ENCODE measurements at regions not wholly inside any gene's neighbourhood (a gene's known extent, or its start where the extent isn't known, plus 50 kb on each side); places are given as distances from the start of the nearest gene placed in this dataset.

GRCh38 chr1:65698590-65698989 lies 94.1 kb upstream of the PDE4B start:
- Histone ChIP-seq H3K4me3 (ENCODE audit: control insufficient read depth in 2 of 3, extremely low read depth in 1 of 3, insufficient read depth in 2 of 3, low read depth in 1 of 3, low read length in 3 of 3) (no peak overlapping the region), H3K4me2 (ENCODE audit: control insufficient read depth, extremely low read depth, insufficient read depth, low read depth, low read length) (no peak overlapping the region), H2AFZ (ENCODE audit: control insufficient read depth, low read length) (no peak overlapping the region), H3K4me1 (ENCODE audit: control insufficient read depth, extremely low read depth, insufficient read depth, low read length) (no peaks in the 10 kb centered on the region), H3K9ac (ENCODE audit: control insufficient read depth, extremely low read depth, insufficient read depth, low read length) (no peak overlapping the region), H3K27ac (ENCODE audit: control insufficient read depth, insufficient read depth, low read length) (no peak overlapping the region), H3K79me2 (ENCODE audit: control insufficient read depth, insufficient read depth, low read length) (no peaks in the 10 kb centered on the region), H3K36me3 (ENCODE audit: control insufficient read depth in 2 of 2, extremely low read depth in 1 of 2, insufficient read depth in 2 of 2, low read length in 2 of 2) (no peaks in the 10 kb centered on the region), H3K9me3 (ENCODE audit: control insufficient read depth, low read depth, low read length) (no peaks in the 10 kb centered on the region), H3K9me1 (ENCODE audit: control insufficient read depth, extremely low read depth, insufficient read depth, low read length) (no peaks in the 10 kb centered on the region), H4K20me1 (ENCODE audit: control insufficient read depth, extremely low read depth, insufficient read depth, low read length) (no peaks in the 10 kb centered on the region), H3K27me3 (ENCODE audit: control insufficient read depth, extremely low read depth, insufficient read depth, low read length) (no peaks in the 10 kb centered on the region)
- DNase-seq (ENCODE audit: low read depth, low spot score): no peak
- FAIRE-seq: no peak
- dilution Hi-C loops (cut with MboI; ENCODE audit: extremely low pct_ligation_motif_present, low sequenced_read_pairs): no loop called here
- TF ChIP-seq CTCF (optimal IDR thresholded peaks at IDR 0.05 in 1 of 3, IDR thresholded peaks at IDR 0.05 in 1 of 3, conservative IDR thresholded peaks at IDR 0.05 in 1 of 3; ENCODE audit: extremely low read depth in 1 of 3, insufficient read depth in 2 of 3, low read length in 3 of 3) (no peak), EZH2 (IDR thresholded peaks at IDR 0.05; ENCODE audit: low read length) (no peak)

GRCh38 chr1:65703853-65704252 lies 88.8 kb upstream of the PDE4B start:
- Histone ChIP-seq H3K9me3 (ENCODE audit: control insufficient read depth, low read depth, low read length) (no peaks in the 10 kb centered on the region), H4K20me1 (ENCODE audit: control insufficient read depth, extremely low read depth, insufficient read depth, low read length) (no peaks in the 10 kb centered on the region), H3K9ac (ENCODE audit: control insufficient read depth, extremely low read depth, insufficient read depth, low read length) (no peak overlapping the region), H3K4me3 (ENCODE audit: control insufficient read depth in 2 of 3, extremely low read depth in 1 of 3, insufficient read depth in 2 of 3, low read depth in 1 of 3, low read length in 3 of 3) (no peak overlapping the region), H3K27me3 (ENCODE audit: control insufficient read depth, extremely low read depth, insufficient read depth, low read length) (no peaks in the 10 kb centered on the region), H3K4me2 (ENCODE audit: control insufficient read depth, extremely low read depth, insufficient read depth, low read depth, low read length) (no peak overlapping the region), H3K36me3 (ENCODE audit: control insufficient read depth in 2 of 2, extremely low read depth in 1 of 2, insufficient read depth in 2 of 2, low read length in 2 of 2) (no peaks in the 10 kb centered on the region), H3K9me1 (ENCODE audit: control insufficient read depth, extremely low read depth, insufficient read depth, low read length) (no peaks in the 10 kb centered on the region), H3K4me1 (ENCODE audit: control insufficient read depth, extremely low read depth, insufficient read depth, low read length) (no peaks in the 10 kb centered on the region), H2AFZ (ENCODE audit: control insufficient read depth, low read length) (no peak overlapping the region), H3K27ac (ENCODE audit: control insufficient read depth, insufficient read depth, low read length) (no peak overlapping the region), H3K79me2 (ENCODE audit: control insufficient read depth, insufficient read depth, low read length) (no peaks in the 10 kb centered on the region)
- no peak for DNase-seq (ENCODE audit: low read depth, low spot score)
- no peak for FAIRE-seq
- dilution Hi-C loops (cut with MboI; ENCODE audit: extremely low pct_ligation_motif_present, low sequenced_read_pairs): no loop called here
- TF ChIP-seq EZH2 (IDR thresholded peaks at IDR 0.05; ENCODE audit: low read length) (no peak), CTCF (optimal IDR thresholded peaks at IDR 0.05 in 1 of 3, IDR thresholded peaks at IDR 0.05 in 1 of 3, conservative IDR thresholded peaks at IDR 0.05 in 1 of 3; ENCODE audit: extremely low read depth in 1 of 3, insufficient read depth in 2 of 3, low read length in 3 of 3) (no peak)
